ENCODE measurements at regions not wholly inside any gene's neighbourhood (a gene's known extent, or its start where the extent isn't known, plus 50 kb on each side); places are given as distances from the start of the nearest gene placed in this dataset.

- no peak for TF ChIP-seq ZNF645 (tag by site-specific recombination; IDR thresholded peaks at IDR 0.05)
- TF ChIP-seq ZBTB6 (tag by site-specific recombination; IDR thresholded peaks at IDR 0.05), result no peak
- no peak for TF ChIP-seq ZNF521 (tag by site-specific recombination; IDR thresholded peaks at IDR 0.05)
- TF ChIP-seq, protein P1, sequence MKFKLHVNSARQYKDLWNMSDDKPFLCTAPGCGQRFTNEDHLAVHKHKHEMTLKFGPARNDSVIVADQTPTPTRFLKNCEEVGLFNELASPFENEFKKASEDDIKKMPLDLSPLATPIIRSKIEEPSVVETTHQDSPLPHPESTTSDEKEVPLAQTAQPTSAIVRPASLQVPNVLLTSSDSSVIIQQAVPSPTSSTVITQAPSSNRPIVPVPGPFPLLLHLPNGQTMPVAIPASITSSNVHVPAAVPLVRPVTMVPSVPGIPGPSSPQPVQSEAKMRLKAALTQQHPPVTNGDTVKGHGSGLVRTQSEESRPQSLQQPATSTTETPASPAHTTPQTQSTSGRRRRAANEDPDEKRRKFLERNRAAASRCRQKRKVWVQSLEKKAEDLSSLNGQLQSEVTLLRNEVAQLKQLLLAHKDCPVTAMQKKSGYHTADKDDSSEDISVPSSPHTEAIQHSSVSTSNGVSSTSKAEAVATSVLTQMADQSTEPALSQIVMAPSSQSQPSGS (tag by site-specific recombination; IDR thresholded peaks at IDR 0.05; ENCODE audit: low read depth), result no peak
- TF ChIP-seq ZNF768 (tag by site-specific recombination; IDR thresholded peaks at IDR 0.05), result no peak
- TF ChIP-seq ZFHX2 (tag by site-specific recombination; conservative IDR thresholded peaks at IDR 0.05), result no peak
- TF ChIP-seq IKZF3 (tag by site-specific recombination; IDR thresholded peaks at IDR 0.05), result no peak
- TF ChIP-seq ZNF48 (tag by site-specific recombination; IDR thresholded peaks at IDR 0.05), result no peak
- no peak for TF ChIP-seq ELK4 (IDR thresholded peaks at IDR 0.05; ENCODE audit: borderline replicate concordance, low read depth, low read length)
- TF ChIP-seq ZNF658 (tag by site-specific recombination; IDR thresholded peaks at IDR 0.05), result no peak
Measured at GRCh38 chr10:84798312-84798711, 469.9 kb downstream of the CCSER2 start (continued).

DNA sequence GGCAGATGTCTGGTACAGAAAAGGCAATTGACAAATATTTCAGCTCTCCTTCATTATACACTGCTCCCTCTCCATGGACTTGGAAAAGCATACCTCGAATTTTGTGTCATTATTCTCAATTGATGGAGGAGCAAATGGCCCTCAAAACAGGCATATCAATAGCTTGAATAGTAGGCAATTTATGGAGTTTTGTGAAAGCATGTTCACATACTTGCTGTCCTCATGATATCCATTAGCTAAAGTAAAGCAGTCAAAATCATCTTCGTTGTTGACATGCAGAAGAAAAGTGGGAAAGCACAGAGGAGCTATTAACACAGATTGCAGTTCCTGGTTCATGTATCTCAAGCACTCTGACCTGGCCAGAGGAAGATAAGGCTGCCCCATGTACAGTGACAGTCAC, 472.8 kb downstream of the CCSER2 start:
- ChIA-PET CTCF (interaction anchor here (0.7 kb wide), 1 partner anchor 865 kb away, joined by 3 read pairs; no protein-coding TSS in a partner anchor), POLR2A (no interaction called here)
- Histone ChIP-seq H3K27ac (ENCODE audit: extremely low read depth, low read depth, low read length) (no peak overlapping the region), H3K9me3 (ENCODE audit: control insufficient read depth, insufficient read depth, low read depth, low read length) (no peaks in the 10 kb centered on the region), H3K36me3 (ENCODE audit: control insufficient read depth in 2 of 2, insufficient read depth in 1 of 2, low read length in 2 of 2) (no peaks in the 10 kb centered on the region), H3K4me3 (ENCODE audit: low read depth, low read length) (no peak overlapping the region), H3K4me1 (ENCODE audit: control insufficient read depth, insufficient read depth, low read length) (no peaks in the 10 kb centered on the region)
- no peak for TF ChIP-seq ZNF132 (tag by site-specific recombination; IDR thresholded peaks at IDR 0.05; ENCODE audit: borderline replicate concordance)
- TF ChIP-seq ZNF23 (tag by site-specific recombination; IDR thresholded peaks at IDR 0.05; ENCODE audit: borderline replicate concordance), result no peak
- no peak for TF ChIP-seq PRDM4 (tag by site-specific recombination; IDR thresholded peaks at IDR 0.05)
- TF ChIP-seq ZFP41 (tag by site-specific recombination; IDR thresholded peaks at IDR 0.05; ENCODE audit: borderline replicate concordance), result no peak
- TF ChIP-seq ZNF223 (tag by site-specific recombination; IDR thresholded peaks at IDR 0.05), result no peak
- no peak for TF ChIP-seq ZNF76 (tag by site-specific recombination; IDR thresholded peaks at IDR 0.05; ENCODE audit: borderline replicate concordance, low read depth)
- no peak for TF ChIP-seq ZNF837 (tag by site-specific recombination; IDR thresholded peaks at IDR 0.05)
